K562 (cell line): ENCODE measurements at regions not wholly inside any gene's neighbourhood (a gene's known extent, or its start where the extent isn't known, plus 50 kb on each side); places are given as distances from the start of the nearest gene placed in this dataset.

Experiments used
- ADNP ChIP-seq: fragments of 200-800 bp; sonication (Bioruptor generic); IDR thresholded peaks from 2 replicates; pipeline ENCODE4 v1.6.1; 2016; ENCODE audit warnings: missing genetic modification characterization, missing compliant biosample characterization
- BCOR ChIP-seq: fragments of 450-650 bp; IDR thresholded peaks from 2 replicates; pipeline ENCODE4 v1.6.1; 2016
- CBX2 ChIP-seq: fragments of 200-600 bp; sonication (generic); IDR thresholded peaks from one replicate; pipeline ENCODE4 v1.6.1; 2012; ENCODE audit warnings: mild to moderate bottlenecking, low read length, inconsistent platforms; ENCODE audit not compliant: insufficient read depth, poor library complexity, severe bottlenecking
- CLOCK ChIP-seq: fragments of 250-450 bp; sonication (Bioruptor Pico); IDR thresholded peaks from 2 replicates; pipeline ENCODE4 v1.4.0; 2020; ENCODE audit warnings: mild to moderate bottlenecking, moderate library complexity, borderline replicate concordance
- HSF4 ChIP-seq: fragments of 250-450 bp; sonication (Bioruptor Pico); IDR thresholded peaks from 2 replicates; pipeline ENCODE4 v2.1.2; 2022; ENCODE audit warnings: mild to moderate bottlenecking, moderate library complexity, borderline replicate concordance
- ILF3 ChIP-seq: fragments of 450-650 bp; IDR thresholded peaks from 2 replicates; pipeline ENCODE4 v1.6.1; 2018; ENCODE audit warnings: antibody characterized with exemption, mild to moderate bottlenecking, moderate library complexity, borderline replicate concordance
- LEF1 ChIP-seq: fragments of 450-650 bp; IDR thresholded peaks from 2 replicates; pipeline ENCODE4 v1.6.1; 2016; ENCODE audit warnings: mild to moderate bottlenecking
- MCM3 ChIP-seq: fragments of 450-650 bp; IDR thresholded peaks from 2 replicates; pipeline ENCODE4 v1.6.1; 2016
- RBM15 ChIP-seq: fragments of 200-400 bp; formaldehyde crosslinking; IDR thresholded peaks from 2 replicates; pipeline ENCODE4 v1.6.1; 2018; ENCODE audit warnings: mild to moderate bottlenecking, low read length, moderate library complexity; ENCODE audit not compliant: insufficient read depth
- ZFP30 ChIP-seq: fragments of 250-450 bp; sonication (Bioruptor Pico); IDR thresholded peaks from 2 replicates; pipeline ENCODE4 v1.8.0; 2022; ENCODE audit warnings: moderate library complexity, mild to moderate bottlenecking, inconsistent platforms, borderline replicate concordance
- ZKSCAN3 ChIP-seq: fragments of 250-450 bp; sonication (Bioruptor Pico); IDR thresholded peaks from 2 replicates; pipeline ENCODE4 v1.4.0; 2020
- ZNF551 ChIP-seq: fragments of 250-450 bp; sonication (Bioruptor Pico); IDR thresholded peaks from 2 replicates; pipeline ENCODE4 v1.5.0; 2021; ENCODE audit warnings: mild to moderate bottlenecking, moderate library complexity
- ZZZ3 ChIP-seq: fragments of 450-650 bp; IDR thresholded peaks from 2 replicates; pipeline ENCODE4 v1.6.1; 2016; ENCODE audit warnings: antibody characterized with exemption, mild to moderate bottlenecking, moderate library complexity
- TF ChIP-seq, protein P1 (sequence below): fragments of 250-450 bp; sonication (Bioruptor Pico); IDR thresholded peaks from 2 replicates; pipeline ENCODE4 v1.5.0; 2021; ENCODE audit warnings: mild to moderate bottlenecking, moderate library complexity
- TF ChIP-seq, protein P2 (sequence below): fragments of 450-650 bp; IDR thresholded peaks from 2 replicates; pipeline ENCODE4 v1.6.1; 2018; ENCODE audit not compliant: partially characterized antibody
- TF ChIP-seq, protein P3 (sequence below): fragments of 250-450 bp; sonication (Bioruptor Pico); IDR thresholded peaks from 2 replicates; pipeline ENCODE4 v1.4.0; 2020; ENCODE audit warnings: mild to moderate bottlenecking, moderate library complexity

DNA sequence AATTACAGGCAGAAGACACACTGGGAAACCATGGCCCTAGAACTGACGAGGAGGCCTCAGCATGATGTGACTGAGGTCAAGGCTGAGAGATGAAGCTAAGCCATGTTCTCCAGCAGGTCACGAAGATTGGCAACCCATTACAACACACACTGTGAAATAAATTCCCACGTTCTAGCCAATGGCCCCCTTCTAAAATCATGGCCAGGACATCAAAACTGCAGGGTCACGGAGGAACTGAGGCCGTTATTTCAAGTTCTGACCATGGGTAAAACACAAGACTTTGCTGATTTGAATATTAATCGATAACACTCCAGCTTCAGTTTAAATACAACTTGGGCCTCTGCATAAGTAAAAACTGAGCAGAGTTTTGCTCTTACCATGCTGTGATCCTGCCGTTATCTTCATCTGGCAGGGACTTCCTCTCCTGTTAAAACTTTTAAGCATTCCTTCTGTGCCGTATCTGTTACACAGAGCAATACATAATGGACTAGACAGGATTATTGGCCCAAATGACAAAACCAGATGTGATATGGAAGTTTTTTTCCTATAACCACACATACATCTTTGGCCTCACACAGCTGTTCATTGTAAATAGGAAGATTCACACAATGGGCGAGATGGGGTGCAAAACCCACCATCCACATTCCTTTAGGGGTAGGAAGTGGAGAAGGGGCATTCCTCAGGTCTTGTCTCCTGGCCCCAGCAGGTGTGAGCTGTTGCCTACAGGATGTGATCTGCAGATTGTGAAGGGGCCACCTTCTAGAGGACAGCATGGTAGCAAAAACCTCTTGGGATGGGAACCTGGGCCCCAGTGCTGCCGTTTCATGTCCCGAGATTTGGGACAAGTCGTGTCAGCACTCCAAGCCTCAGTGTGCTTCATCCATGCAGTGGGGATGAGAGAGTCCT, 207.4 kb downstream of the OPA1 start (continued):
- TF ChIP-seq CLOCK (CRISPR knock-in tag) (no peak), CBX2 (no peak), ZKSCAN3 (CRISPR knock-in tag) (no peak), BCOR (0 out of 2 replicates have a peak, but pooled peaks have one; percentile 35), HSF4 (no peak), ZNF551 (CRISPR knock-in tag) (no peak), ILF3 (no peak), ADNP (tag) (no peak), MCM3 (no peak), LEF1 (peak; percentile 41; the same call in 1 of the 2 replicates), ZFP30 (no peak), RBM15 (no peak), ZZZ3 (no peak)
- TF ChIP-seq, protein P1, sequence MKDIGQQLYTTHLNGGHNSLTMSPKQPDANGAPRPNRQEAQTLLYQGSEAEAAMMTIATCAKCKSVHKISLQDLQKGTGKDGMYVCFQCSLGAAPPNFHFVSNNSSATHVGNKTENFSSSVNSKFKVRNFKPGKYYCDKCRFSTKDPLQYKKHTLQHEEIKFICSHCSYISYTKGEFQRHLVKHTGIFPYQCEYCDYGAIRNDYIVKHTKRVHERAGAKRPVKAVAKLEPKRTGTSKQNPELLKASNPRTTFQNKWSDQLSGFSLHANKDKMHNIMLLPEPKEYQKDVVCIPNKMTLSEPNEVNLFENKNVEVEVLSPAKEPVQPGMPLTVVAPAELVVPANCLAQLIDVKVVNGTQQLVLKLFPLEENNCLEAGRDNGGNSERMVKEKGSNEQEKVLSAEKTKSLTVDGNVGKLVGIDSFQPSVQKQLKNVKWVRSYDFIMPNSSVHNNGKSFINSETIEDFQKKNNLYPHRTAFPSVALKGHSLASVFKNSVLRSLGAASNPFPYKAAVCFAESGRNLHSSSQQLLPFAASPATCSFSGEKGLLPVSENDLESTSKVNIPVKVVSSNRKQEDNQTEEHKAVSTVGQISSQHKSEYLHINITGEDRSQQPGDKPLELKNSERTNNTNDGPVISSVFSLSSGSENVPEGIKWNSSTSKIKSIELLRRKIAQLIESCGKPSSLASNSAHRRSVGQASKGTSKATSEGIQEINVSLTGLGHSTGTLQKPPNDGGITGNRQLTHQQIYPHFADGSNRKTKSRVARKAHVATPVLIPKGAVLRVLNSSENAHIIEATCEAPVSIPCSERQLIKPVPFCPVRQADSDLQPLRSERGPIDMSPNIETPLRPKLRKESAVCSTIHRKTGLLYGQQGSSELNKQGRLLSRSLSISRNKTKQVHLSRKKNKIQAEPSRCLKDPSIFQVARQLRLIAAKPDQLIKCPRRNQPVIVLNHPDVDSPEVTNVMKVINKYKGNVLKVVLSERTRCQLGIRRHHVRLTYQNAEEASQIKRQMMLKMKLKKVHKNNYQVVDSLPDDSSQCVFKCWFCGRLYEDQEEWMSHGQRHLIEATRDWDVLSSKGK (CRISPR knock-in tag), result no peak
- TF ChIP-seq, protein P2, sequence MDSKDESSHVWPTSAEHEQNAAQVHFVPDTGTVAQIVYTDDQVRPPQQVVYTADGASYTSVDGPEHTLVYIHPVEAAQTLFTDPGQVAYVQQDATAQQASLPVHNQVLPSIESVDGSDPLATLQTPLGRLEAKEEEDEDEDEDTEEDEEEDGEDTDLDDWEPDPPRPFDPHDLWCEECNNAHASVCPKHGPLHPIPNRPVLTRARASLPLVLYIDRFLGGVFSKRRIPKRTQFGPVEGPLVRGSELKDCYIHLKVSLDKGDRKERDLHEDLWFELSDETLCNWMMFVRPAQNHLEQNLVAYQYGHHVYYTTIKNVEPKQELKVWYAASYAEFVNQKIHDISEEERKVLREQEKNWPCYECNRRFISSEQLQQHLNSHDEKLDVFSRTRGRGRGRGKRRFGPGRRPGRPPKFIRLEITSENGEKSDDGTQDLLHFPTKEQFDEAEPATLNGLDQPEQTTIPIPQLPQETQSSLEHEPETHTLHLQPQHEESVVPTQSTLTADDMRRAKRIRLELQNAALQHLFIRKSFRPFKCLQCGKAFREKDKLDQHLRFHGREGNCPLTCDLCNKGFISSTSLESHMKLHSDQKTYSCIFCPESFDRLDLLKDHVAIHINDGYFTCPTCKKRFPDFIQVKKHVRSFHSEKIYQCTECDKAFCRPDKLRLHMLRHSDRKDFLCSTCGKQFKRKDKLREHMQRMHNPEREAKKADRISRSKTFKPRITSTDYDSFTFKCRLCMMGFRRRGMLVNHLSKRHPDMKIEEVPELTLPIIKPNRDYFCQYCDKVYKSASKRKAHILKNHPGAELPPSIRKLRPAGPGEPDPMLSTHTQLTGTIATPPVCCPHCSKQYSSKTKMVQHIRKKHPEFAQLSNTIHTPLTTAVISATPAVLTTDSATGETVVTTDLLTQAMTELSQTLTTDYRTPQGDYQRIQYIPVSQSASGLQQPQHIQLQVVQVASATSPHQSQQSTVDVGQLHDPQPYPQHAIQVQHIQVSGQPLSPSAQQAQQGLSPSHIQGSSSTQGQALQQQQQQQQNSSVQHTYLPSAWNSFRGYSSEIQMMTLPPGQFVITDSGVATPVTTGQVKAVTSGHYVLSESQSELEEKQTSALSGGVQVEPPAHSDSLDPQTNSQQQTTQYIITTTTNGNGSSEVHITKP, result no peak
- TF ChIP-seq, protein P3, sequence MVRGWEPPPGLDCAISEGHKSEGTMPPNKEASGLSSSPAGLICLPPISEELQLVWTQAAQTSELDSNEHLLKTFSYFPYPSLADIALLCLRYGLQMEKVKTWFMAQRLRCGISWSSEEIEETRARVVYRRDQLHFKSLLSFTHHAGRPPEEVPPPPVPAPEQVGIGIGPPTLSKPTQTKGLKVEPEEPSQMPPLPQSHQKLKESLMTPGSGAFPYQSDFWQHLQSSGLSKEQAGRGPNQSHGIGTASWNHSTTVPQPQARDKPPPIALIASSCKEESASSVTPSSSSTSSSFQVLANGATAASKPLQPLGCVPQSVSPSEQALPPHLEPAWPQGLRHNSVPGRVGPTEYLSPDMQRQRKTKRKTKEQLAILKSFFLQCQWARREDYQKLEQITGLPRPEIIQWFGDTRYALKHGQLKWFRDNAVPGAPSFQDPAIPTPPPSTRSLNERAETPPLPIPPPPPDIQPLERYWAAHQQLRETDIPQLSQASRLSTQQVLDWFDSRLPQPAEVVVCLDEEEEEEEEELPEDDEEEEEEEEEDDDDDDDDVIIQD (CRISPR knock-in tag), result no peak
